Stimulated activated naive CD8-positive, alpha-beta T cell treated with anti-CD3 and anti-CD28 coated beads, Interleukin-15, amount 100 ng/mL, for 72 hours (primary cell): ENCODE measurements at regions not wholly inside any gene's neighbourhood (a gene's known extent, or its start where the extent isn't known, plus 50 kb on each side); places are given as distances from the start of the nearest gene placed in this dataset.
A peak's percentile ranks its signal among the peaks of the same experiment; 100 is the strongest.

ENCODE experiments used
- ATAC-seq: fragments of 150-1000 bp; cut with Tn5 transposase; 2 replicates; pipeline ENCODE4 v1.10.0; 2021; ENCODE audit warnings: mild to moderate bottlenecking, moderate library complexity
- DNase-seq, 2 donors: peaks; one replicate each; pipeline ENCODE4 v3.0.0; 2021 to 2022
- H3K27ac Mint-ChIP-seq, 2 donors: one replicate each; pipeline ENCODE4 v1.8.0; 2022; ENCODE audit warnings: mild to moderate bottlenecking in 2 of 2, mixed read lengths in 2 of 2, moderate library complexity in 2 of 2
- H3K27me3 Mint-ChIP-seq: one replicate; pipeline ENCODE4 v1.8.0; 2022; ENCODE audit warnings: mixed read lengths
- H3K4me1 Mint-ChIP-seq: one replicate; pipeline ENCODE4 v1.8.0; 2022; ENCODE audit warnings: mild to moderate bottlenecking, mixed read lengths
- H3K4me3 Mint-ChIP-seq, 2 donors: one replicate each; pipeline ENCODE4 v1.8.0; 2022; ENCODE audit warnings: mild to moderate bottlenecking in 2 of 2, mixed read lengths in 2 of 2, moderate library complexity in 1 of 2
- H3K9me3 Mint-ChIP-seq, 2 donors: one replicate each; pipeline ENCODE4 v1.8.0; 2022; ENCODE audit warnings: mixed read lengths in 2 of 2

- Mint-ChIP-seq H3K27me3 (no peaks in the 10 kb centered on the region), H3K4me1 (no peaks in the 10 kb centered on the region), H3K9me3 (no peaks in the 10 kb centered on the region), H3K4me3 (no peak overlapping the region), H3K27ac (no peak overlapping the region)
- no peak for ATAC-seq
- DNase-seq, result no peak
Observed at GRCh38 chrX:5180135-5180741, 1048.4 kb downstream of the NLGN4X start.

- Mint-ChIP-seq H3K4me1 (no peaks in the 10 kb centered on the region), H3K27me3 (no peaks in the 10 kb centered on the region), H3K9me3 (no peaks in the 10 kb centered on the region), H3K4me3 (no peak overlapping the region), H3K27ac (no peak overlapping the region)
- DNase-seq (no peak), ATAC-seq (no peak)
Observed at GRCh38 chrX:5176766-5177165, 1051.9 kb downstream of the NLGN4X start.

GRCh38 chrX:5163663-5164062 is 1065.0 kb downstream of the NLGN4X start:
- no peak for DNase-seq
- H3K4me1 Mint-ChIP-seq, result no peaks in the 10 kb centered on the region
- ATAC-seq, result no peak
- H3K9me3 Mint-ChIP-seq, result no peaks in the 10 kb centered on the region
- no peaks in the 10 kb centered on the region for H3K27me3 Mint-ChIP-seq
- H3K4me3 Mint-ChIP-seq, result no peak overlapping the region
- H3K27ac Mint-ChIP-seq, result no peak overlapping the region

- H3K4me1 Mint-ChIP-seq, result no peaks in the 10 kb centered on the region
- no peak for ATAC-seq
Observed at GRCh38 chrX:5155301-5155700, 1073.4 kb downstream of the NLGN4X start.

GRCh38 chrX:5145957-5146356 is 1082.7 kb downstream of the NLGN4X start:
- ATAC-seq (no peak), DNase-seq (no peak)
- Mint-ChIP-seq H3K4me3 (no peak overlapping the region), H3K27me3 (no peaks in the 10 kb centered on the region), H3K9me3 (no peaks in the 10 kb centered on the region), H3K27ac (no peak overlapping the region), H3K4me1 (no peaks in the 10 kb centered on the region)

More at GRCh38 chrX:5155301-5155700, 1073.4 kb downstream of the NLGN4X start:
- no peaks in the 10 kb centered on the region for H3K27me3 Mint-ChIP-seq
- H3K4me3 Mint-ChIP-seq, result no peak overlapping the region
- no peak overlapping the region for H3K27ac Mint-ChIP-seq
- DNase-seq, result no peak
- H3K9me3 Mint-ChIP-seq, result no peaks in the 10 kb centered on the region

GRCh38 chrX:5142644-5143043 is 1086.0 kb downstream of the NLGN4X start:
- Mint-ChIP-seq H3K4me3 (no peak overlapping the region), H3K27ac (no peak overlapping the region), H3K27me3 (no peaks in the 10 kb centered on the region), H3K9me3 (no peaks in the 10 kb centered on the region), H3K4me1 (no peaks in the 10 kb centered on the region)
- DNase-seq, result no peak
- ATAC-seq, result no peak

- no peak overlapping the region for H3K4me3 Mint-ChIP-seq
- no peak for DNase-seq
- H3K9me3 Mint-ChIP-seq, result no peaks in the 10 kb centered on the region
- ATAC-seq, result no peak
- H3K27ac Mint-ChIP-seq, result no peak overlapping the region
- no peaks in the 10 kb centered on the region for H3K27me3 Mint-ChIP-seq
- no peaks in the 10 kb centered on the region for H3K4me1 Mint-ChIP-seq
Observed at GRCh38 chrX:5122181-5122678, 1106.4 kb downstream of the NLGN4X start.

- no peaks in the 10 kb centered on the region for H3K4me1 Mint-ChIP-seq
Observed at GRCh38 chrX:5117816-5118215, 1110.9 kb downstream of the NLGN4X start.

GRCh38 chrX:5113128-5113527 is 1115.5 kb downstream of the NLGN4X start:
- Mint-ChIP-seq H3K9me3 (no peaks in the 10 kb centered on the region), H3K27me3 (no peaks in the 10 kb centered on the region), H3K4me3 (no peak overlapping the region), H3K27ac (no peak overlapping the region), H3K4me1 (no peaks in the 10 kb centered on the region)
- DNase-seq, result no peak
- ATAC-seq, result no peak

More at GRCh38 chrX:5117816-5118215, 1110.9 kb downstream of the NLGN4X start:
- no peak overlapping the region for H3K27ac Mint-ChIP-seq
- H3K4me3 Mint-ChIP-seq, result no peak overlapping the region
- DNase-seq (no peak), ATAC-seq (no peak)
- no peaks in the 10 kb centered on the region for H3K9me3 Mint-ChIP-seq
- no peaks in the 10 kb centered on the region for H3K27me3 Mint-ChIP-seq

- Mint-ChIP-seq H3K9me3 (no peaks in the 10 kb centered on the region), H3K4me1 (no peaks in the 10 kb centered on the region), H3K4me3 (no peak overlapping the region), H3K27me3 (no peaks in the 10 kb centered on the region), H3K27ac (no peak overlapping the region)
- ATAC-seq (no peak), DNase-seq (no peak)
Observed at GRCh38 chrX:5100004-5100403, 1128.7 kb downstream of the NLGN4X start.

GRCh38 chrX:5086388-5086787 is 1142.3 kb downstream of the NLGN4X start:
- ATAC-seq (no peak), DNase-seq (no peak)
- Mint-ChIP-seq H3K27ac (no peak overlapping the region), H3K9me3 (peaks cover 0 to 6% of the 10 kb centered on the region in 2 donors), H3K27me3 (no peaks in the 10 kb centered on the region), H3K4me3 (no peak overlapping the region), H3K4me1 (no peaks in the 10 kb centered on the region)

- H3K4me1 Mint-ChIP-seq, result no peaks in the 10 kb centered on the region
- no peak for DNase-seq
- H3K27me3 Mint-ChIP-seq, result no peaks in the 10 kb centered on the region
- H3K4me3 Mint-ChIP-seq, result no peak overlapping the region
- peak overlapping the region in 1 of 2 donors; percentile 33 for H3K27ac Mint-ChIP-seq
- H3K9me3 Mint-ChIP-seq, result peaks cover 0 to 6% of the 10 kb centered on the region in 2 donors
- no peak for ATAC-seq
Observed at GRCh38 chrX:5084279-5084678, 1144.4 kb downstream of the NLGN4X start.

- Mint-ChIP-seq H3K27ac (no peak overlapping the region), H3K4me3 (no peak overlapping the region), H3K4me1 (no peaks in the 10 kb centered on the region), H3K9me3 (peaks cover 0 to 6% of the 10 kb centered on the region in 2 donors), H3K27me3 (no peaks in the 10 kb centered on the region)
- ATAC-seq (no peak), DNase-seq (no peak)
Observed at GRCh38 chrX:5082705-5083104, 1146.0 kb downstream of the NLGN4X start.

GRCh38 chrX:5080791-5081190 is 1147.9 kb downstream of the NLGN4X start:
- H3K4me1 Mint-ChIP-seq, result no peaks in the 10 kb centered on the region
- ATAC-seq (no peak), DNase-seq (no peak)
- no peak overlapping the region for H3K4me3 Mint-ChIP-seq
- H3K27me3 Mint-ChIP-seq, result no peaks in the 10 kb centered on the region
- peaks cover 0 to 6% of the 10 kb centered on the region in 2 donors for H3K9me3 Mint-ChIP-seq
- no peak overlapping the region for H3K27ac Mint-ChIP-seq

- no peak for ATAC-seq
- Mint-ChIP-seq H3K27me3 (no peaks in the 10 kb centered on the region), H3K27ac (no peak overlapping the region), H3K9me3 (no peaks in the 10 kb centered on the region), H3K4me1 (no peaks in the 10 kb centered on the region), H3K4me3 (no peak overlapping the region)
- no peak for DNase-seq
Observed at GRCh38 chrX:5068550-5068949, 1160.1 kb downstream of the NLGN4X start.

- no peaks in the 10 kb centered on the region for H3K4me1 Mint-ChIP-seq
Observed at GRCh38 chrX:5057786-5058185, 1170.9 kb downstream of the NLGN4X start.

GRCh38 chrX:5054852-5055251 is 1173.8 kb downstream of the NLGN4X start:
- no peaks in the 10 kb centered on the region for H3K9me3 Mint-ChIP-seq
- H3K27me3 Mint-ChIP-seq, result no peaks in the 10 kb centered on the region
- H3K4me3 Mint-ChIP-seq, result no peak overlapping the region
- DNase-seq, result no peak
- no peak for ATAC-seq
- H3K4me1 Mint-ChIP-seq, result no peaks in the 10 kb centered on the region
- H3K27ac Mint-ChIP-seq, result no peak overlapping the region

More at GRCh38 chrX:5057786-5058185, 1170.9 kb downstream of the NLGN4X start:
- Mint-ChIP-seq H3K4me3 (no peak overlapping the region), H3K27me3 (no peaks in the 10 kb centered on the region), H3K27ac (peak overlapping the region in 1 of 2 donors; percentile 27), H3K9me3 (no peaks in the 10 kb centered on the region)
- ATAC-seq (no peak), DNase-seq (no peak)
